ENCODE measurements at regions not wholly inside any gene's neighbourhood (a gene's known extent, or its start where the extent isn't known, plus 50 kb on each side); places are given as distances from the start of the nearest gene placed in this dataset.

DNA sequence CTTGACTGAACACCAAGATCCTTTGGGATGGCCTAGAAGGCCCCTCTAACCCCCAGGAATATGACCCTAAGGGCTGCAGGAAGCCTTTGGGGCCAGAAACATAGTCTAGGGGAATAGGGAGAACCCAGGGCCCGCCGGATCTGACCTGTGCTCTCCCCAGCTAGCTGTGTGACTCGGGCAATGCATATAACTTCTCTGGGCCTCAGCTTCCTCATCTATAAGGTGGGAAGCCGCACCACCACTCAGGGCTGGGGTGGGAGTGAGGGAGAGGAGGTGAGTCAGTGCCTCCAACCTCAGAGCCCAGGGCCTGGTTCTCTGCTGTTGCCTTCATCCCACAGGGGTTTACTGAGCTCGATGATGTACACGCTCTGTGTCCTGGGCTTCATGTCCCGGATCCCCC, 434.4 kb downstream of the PTPRU start:
- Histone ChIP-seq H3K4me1 (ENCODE audit: control insufficient read depth, insufficient read depth, low read length, poor library complexity, severe bottlenecking) (no peaks in the 10 kb centered on the region), H3K36me3 (ENCODE audit: control insufficient read depth, insufficient read depth, low read length) (no peaks in the 10 kb centered on the region), H3K27ac (ENCODE audit: insufficient read depth, low read length, poor library complexity, severe bottlenecking) (no peak overlapping the region), H3K4me3 (ENCODE audit: low read depth, low read length) (no peak overlapping the region), H3K27me3 (ENCODE audit: control insufficient read depth, insufficient read depth, low read length) (peaks cover 5% of the 10 kb centered on the region), H3K9me3 (ENCODE audit: control insufficient read depth in 2 of 2, low read length in 2 of 2) (no peaks in the 10 kb centered on the region)
- Mint-ChIP-seq H3K9me3 (peaks cover 0 to 2% (median 0%) of the 10 kb centered on the region in 7 donors), H3K36me3 (no peaks in the 10 kb centered on the region), H3K27ac (no peak overlapping the region), H3K4me3 (no peak overlapping the region), H3K4me1 (peaks cover 0 to 2% (median 0%) of the 10 kb centered on the region in 4 donors), H3K27me3 (peaks cover 5% of the 10 kb centered on the region)
- ATAC-seq (ENCODE audit: low read depth in 2 of 2) = no peak
- no peak for DNase-seq

DNA sequence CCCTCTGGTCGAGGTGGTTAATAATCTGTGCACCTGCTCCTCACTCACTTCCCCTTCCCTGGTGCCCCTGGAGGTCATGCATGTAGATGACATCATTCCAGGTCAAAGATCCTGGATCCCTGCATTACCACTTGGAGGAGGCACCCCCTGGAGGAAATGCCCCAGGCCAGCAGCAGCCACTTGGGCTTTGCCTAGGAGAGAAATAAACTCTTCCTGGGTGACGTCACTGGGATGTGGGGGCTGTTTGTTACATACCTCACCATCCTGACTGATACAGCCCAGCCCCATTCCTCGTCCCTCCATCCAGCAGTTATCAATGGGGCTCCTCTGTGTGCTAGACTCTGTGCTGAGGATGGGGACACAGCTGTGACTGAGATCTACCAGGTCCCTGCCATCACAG, 433.6 kb downstream of the PTPRU start:
- ATAC-seq (ENCODE audit: low read depth in 2 of 2) (no peak), DNase-seq (no peak)
- Mint-ChIP-seq H3K4me3 (no peak overlapping the region), H3K27ac (no peak overlapping the region), H3K36me3 (no peaks in the 10 kb centered on the region), H3K9me3 (peaks cover 0 to 2% (median 0%) of the 10 kb centered on the region in 7 donors), H3K27me3 (peaks cover 5% of the 10 kb centered on the region), H3K4me1 (no peaks in the 10 kb centered on the region)
- Histone ChIP-seq H3K27ac (ENCODE audit: insufficient read depth, low read length, poor library complexity, severe bottlenecking) (no peak overlapping the region), H3K4me3 (ENCODE audit: low read depth, low read length) (no peak overlapping the region), H3K4me1 (ENCODE audit: control insufficient read depth, insufficient read depth, low read length, poor library complexity, severe bottlenecking) (no peaks in the 10 kb centered on the region), H3K27me3 (ENCODE audit: control insufficient read depth, insufficient read depth, low read length) (peaks cover 10% of the 10 kb centered on the region), H3K9me3 (ENCODE audit: control insufficient read depth in 2 of 2, low read length in 2 of 2) (no peaks in the 10 kb centered on the region), H3K36me3 (ENCODE audit: control insufficient read depth, insufficient read depth, low read length) (no peaks in the 10 kb centered on the region)

DNA sequence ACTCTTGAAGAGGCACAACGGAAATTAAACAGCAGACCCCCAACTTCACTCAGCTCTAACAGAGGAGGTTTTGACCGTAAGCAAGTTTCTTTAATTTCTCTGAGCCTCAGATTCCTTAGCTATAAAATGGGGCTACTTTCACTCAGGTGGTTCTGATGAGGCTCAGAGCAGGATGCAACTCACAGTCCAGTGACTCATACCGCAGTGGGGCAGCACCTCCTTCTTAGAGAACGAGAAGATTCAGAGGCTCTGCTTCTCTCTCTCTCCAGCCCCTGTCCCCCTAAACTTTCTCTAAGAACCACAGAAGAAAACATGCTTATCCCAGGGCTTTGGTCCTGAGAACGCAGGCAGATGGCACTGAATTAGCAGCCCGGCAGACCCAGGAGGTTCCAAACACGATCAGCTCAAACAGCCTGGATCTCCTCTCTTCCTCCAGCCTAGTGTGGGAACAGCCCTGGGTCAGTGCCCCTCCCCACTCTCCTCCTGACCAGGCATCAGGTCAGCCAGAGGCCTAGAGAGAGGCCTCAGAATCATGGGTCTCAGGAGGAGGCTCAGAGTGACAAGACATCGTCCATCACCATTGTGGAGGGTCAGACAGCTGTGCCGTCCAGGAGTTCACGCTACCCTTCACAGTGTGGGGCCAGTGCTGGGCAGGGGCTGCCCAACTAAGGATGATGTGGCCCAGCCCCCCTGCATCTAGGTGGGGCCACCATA, 433.0 kb downstream of the PTPRU start:
- Mint-ChIP-seq H3K27ac (no peak overlapping the region), H3K4me3 (no peak overlapping the region), H3K9me3 (peaks cover 0 to 2% (median 0%) of the 10 kb centered on the region in 7 donors), H3K4me1 (no peaks in the 10 kb centered on the region), H3K36me3 (no peaks in the 10 kb centered on the region), H3K27me3 (peaks cover 5% of the 10 kb centered on the region)
- Histone ChIP-seq H3K9me3 (ENCODE audit: control insufficient read depth in 2 of 2, low read length in 2 of 2) (no peaks in the 10 kb centered on the region), H3K27me3 (ENCODE audit: control insufficient read depth, insufficient read depth, low read length) (peaks cover 15% of the 10 kb centered on the region), H3K4me1 (ENCODE audit: control insufficient read depth, insufficient read depth, low read length, poor library complexity, severe bottlenecking) (no peaks in the 10 kb centered on the region), H3K27ac (ENCODE audit: insufficient read depth, low read length, poor library complexity, severe bottlenecking) (no peak overlapping the region), H3K4me3 (ENCODE audit: low read depth, low read length) (no peak overlapping the region), H3K36me3 (ENCODE audit: control insufficient read depth, insufficient read depth, low read length) (no peaks in the 10 kb centered on the region)
- no peak for DNase-seq
- ATAC-seq (ENCODE audit: low read depth in 2 of 2) = no peak

DNA sequence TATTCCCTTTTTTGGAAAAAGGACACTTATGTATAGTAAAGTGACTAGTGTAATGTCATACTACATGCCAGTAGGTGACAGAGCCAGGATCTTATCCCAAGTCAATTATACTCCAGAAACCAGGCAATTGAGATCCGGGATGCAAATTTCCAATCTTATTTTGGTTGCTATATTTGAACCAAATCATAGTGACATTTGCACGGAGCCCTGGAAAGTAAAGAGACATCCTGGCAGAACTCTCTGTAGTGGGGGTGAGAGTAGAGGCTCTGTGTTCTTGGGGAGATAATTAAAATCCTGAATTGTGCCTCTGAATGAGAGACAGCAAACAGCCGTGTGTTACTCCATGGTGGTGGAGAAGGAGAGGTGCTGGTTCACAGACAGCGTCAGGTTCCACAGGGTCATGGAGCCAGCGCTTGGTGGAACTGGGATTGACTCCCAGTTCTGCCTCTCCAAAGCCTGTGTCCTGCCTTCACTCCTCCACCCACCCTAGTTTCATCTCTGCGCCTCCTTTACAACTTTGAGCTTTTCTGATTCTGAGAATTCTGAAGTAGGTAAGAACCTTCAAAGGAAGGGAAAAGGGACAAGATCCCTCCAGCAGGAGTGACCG, 432.3 kb downstream of the PTPRU start:
- Mint-ChIP-seq H3K27me3 (peaks cover 5% of the 10 kb centered on the region), H3K27ac (no peak overlapping the region)

DNA sequence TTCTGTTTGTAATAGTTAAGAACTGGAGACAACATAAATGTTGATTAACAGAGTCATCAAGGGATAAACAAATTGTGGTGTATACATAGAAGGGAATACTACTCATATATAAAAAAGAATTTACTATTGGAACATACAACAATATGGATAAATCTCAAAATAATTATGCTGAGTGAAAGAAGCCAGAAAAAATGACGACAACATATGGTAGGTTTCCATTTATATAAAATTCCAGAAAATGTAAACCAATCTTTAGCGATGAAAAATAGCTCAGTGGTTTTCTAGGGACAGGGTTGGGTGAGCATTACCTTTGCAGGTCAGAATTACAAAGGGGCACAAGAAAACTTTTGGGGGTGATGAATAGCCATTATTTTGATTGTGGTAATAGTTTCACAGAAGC, 431.6 kb downstream of the PTPRU start:
- H3K27me3 ChIP-seq (ENCODE audit: control insufficient read depth, insufficient read depth, low read length) = peaks cover 19% of the 10 kb centered on the region
- Mint-ChIP-seq H3K4me1 (no peaks in the 10 kb centered on the region), H3K36me3 (no peaks in the 10 kb centered on the region), H3K9me3 (peaks cover 0 to 4% (median 0%) of the 10 kb centered on the region in 7 donors), H3K27me3 (peaks cover 9% of the 10 kb centered on the region), H3K4me3 (no peak overlapping the region), H3K27ac (no peak overlapping the region)
- no peaks in the 10 kb centered on the region for H3K9me3 ChIP-seq (ENCODE audit: control insufficient read depth in 2 of 2, low read length in 2 of 2)
- H3K4me3 ChIP-seq (ENCODE audit: low read depth, low read length) = no peak overlapping the region
- DNase-seq (no peak), ATAC-seq (ENCODE audit: low read depth in 2 of 2) (no peak)
- H3K4me1 ChIP-seq (ENCODE audit: control insufficient read depth, insufficient read depth, low read length, poor library complexity, severe bottlenecking) = no peaks in the 10 kb centered on the region
- H3K27ac ChIP-seq (ENCODE audit: insufficient read depth, low read length, poor library complexity, severe bottlenecking) = no peak overlapping the region
- no peaks in the 10 kb centered on the region for H3K36me3 ChIP-seq (ENCODE audit: control insufficient read depth, insufficient read depth, low read length)

More for the DNA sequence above, 432.3 kb downstream of the PTPRU start:
- H3K4me3 Mint-ChIP-seq = no peak overlapping the region
- no peaks in the 10 kb centered on the region for H3K36me3 ChIP-seq (ENCODE audit: control insufficient read depth, insufficient read depth, low read length)
- H3K9me3 Mint-ChIP-seq = peaks cover 0 to 2% (median 0%) of the 10 kb centered on the region in 7 donors
- no peaks in the 10 kb centered on the region for H3K4me1 ChIP-seq (ENCODE audit: control insufficient read depth, insufficient read depth, low read length, poor library complexity, severe bottlenecking)
- peaks cover 19% of the 10 kb centered on the region for H3K27me3 ChIP-seq (ENCODE audit: control insufficient read depth, insufficient read depth, low read length)
- no peak overlapping the region for H3K27ac ChIP-seq (ENCODE audit: insufficient read depth, low read length, poor library complexity, severe bottlenecking)
- H3K36me3 Mint-ChIP-seq = no peaks in the 10 kb centered on the region
- DNase-seq (no peak), ATAC-seq (ENCODE audit: low read depth in 2 of 2) (no peak)
- H3K9me3 ChIP-seq (ENCODE audit: control insufficient read depth in 2 of 2, low read length in 2 of 2) = no peaks in the 10 kb centered on the region
- H3K4me1 Mint-ChIP-seq = no peaks in the 10 kb centered on the region
- H3K4me3 ChIP-seq (ENCODE audit: low read depth, low read length) = no peak overlapping the region

DNA sequence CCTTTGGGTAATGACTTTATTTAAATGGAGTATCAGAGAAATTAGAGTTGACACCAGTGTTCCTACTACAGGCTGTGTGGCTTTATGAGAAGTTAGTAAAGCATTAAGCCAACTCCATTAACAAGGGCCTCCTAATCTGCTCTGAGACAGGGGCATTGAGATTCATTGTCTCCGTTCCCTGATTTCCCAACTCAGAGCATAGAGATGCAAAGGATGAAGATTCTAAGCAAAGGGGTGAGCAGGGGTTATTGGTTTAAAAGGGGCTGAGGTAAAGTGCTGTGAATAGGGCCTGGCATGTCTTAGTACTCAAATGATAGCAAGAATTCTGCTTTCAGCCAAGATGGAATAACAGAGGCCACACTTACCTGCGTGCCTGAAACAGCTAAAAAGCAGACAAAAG, 428.4 kb downstream of the PTPRU start:
- peaks cover 4% of the 10 kb centered on the region for H3K27me3 Mint-ChIP-seq

DNA sequence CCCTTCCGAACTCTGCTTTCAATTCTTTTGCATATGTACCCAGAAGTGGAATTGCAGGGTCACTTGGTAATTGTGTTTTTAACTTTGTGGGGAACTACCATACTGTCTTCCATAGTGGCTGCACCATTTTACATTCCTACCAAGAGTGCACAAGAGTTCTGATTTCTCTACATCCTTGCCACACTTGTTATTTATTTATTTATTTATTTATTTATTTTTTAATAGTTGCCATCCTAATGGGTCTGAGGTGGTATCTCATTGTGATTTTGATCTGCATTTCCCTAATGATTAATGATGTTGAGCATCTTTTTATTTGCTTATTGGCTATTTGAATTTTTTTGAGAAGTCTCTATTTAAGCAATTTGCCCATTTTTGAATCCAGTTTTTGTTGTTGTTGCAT, 422.4 kb downstream of the PTPRU start:
- Mint-ChIP-seq H3K4me3 (no peak overlapping the region), H3K9me3 (peaks cover 0 to 23% (median 7%) of the 10 kb centered on the region in 7 donors), H3K27ac (no peak overlapping the region), H3K4me1 (no peaks in the 10 kb centered on the region), H3K36me3 (no peaks in the 10 kb centered on the region), H3K27me3 (peaks cover 19% of the 10 kb centered on the region)
- Histone ChIP-seq H3K4me3 (ENCODE audit: low read depth, low read length) (no peak overlapping the region), H3K27ac (ENCODE audit: insufficient read depth, low read length, poor library complexity, severe bottlenecking) (no peak overlapping the region), H3K36me3 (ENCODE audit: control insufficient read depth, insufficient read depth, low read length) (no peaks in the 10 kb centered on the region), H3K27me3 (ENCODE audit: control insufficient read depth, insufficient read depth, low read length) (no peaks in the 10 kb centered on the region), H3K4me1 (ENCODE audit: control insufficient read depth, insufficient read depth, low read length, poor library complexity, severe bottlenecking) (no peaks in the 10 kb centered on the region), H3K9me3 (ENCODE audit: control insufficient read depth in 2 of 2, low read length in 2 of 2) (peaks cover 0 to 4% of the 10 kb centered on the region in 2 experiments)
- no peak for DNase-seq
- ATAC-seq (ENCODE audit: low read depth in 2 of 2) = no peak

More for the DNA sequence above, 428.4 kb downstream of the PTPRU start:
- no peak overlapping the region for H3K27ac Mint-ChIP-seq
- DNase-seq (no peak), ATAC-seq (ENCODE audit: low read depth in 2 of 2) (no peak)
- H3K4me1 Mint-ChIP-seq = no peaks in the 10 kb centered on the region
- H3K36me3 Mint-ChIP-seq = no peaks in the 10 kb centered on the region
- Histone ChIP-seq H3K4me3 (ENCODE audit: low read depth, low read length) (no peak overlapping the region), H3K4me1 (ENCODE audit: control insufficient read depth, insufficient read depth, low read length, poor library complexity, severe bottlenecking) (no peaks in the 10 kb centered on the region), H3K9me3 (ENCODE audit: control insufficient read depth in 2 of 2, low read length in 2 of 2) (peaks cover 0 to 4% of the 10 kb centered on the region in 2 experiments), H3K27ac (ENCODE audit: insufficient read depth, low read length, poor library complexity, severe bottlenecking) (no peak overlapping the region), H3K27me3 (ENCODE audit: control insufficient read depth, insufficient read depth, low read length) (peaks cover 19% of the 10 kb centered on the region), H3K36me3 (ENCODE audit: control insufficient read depth, insufficient read depth, low read length) (no peaks in the 10 kb centered on the region)
- H3K9me3 Mint-ChIP-seq = peaks cover 0 to 23% (median 5%) of the 10 kb centered on the region in 7 donors
- no peak overlapping the region for H3K4me3 Mint-ChIP-seq

DNA sequence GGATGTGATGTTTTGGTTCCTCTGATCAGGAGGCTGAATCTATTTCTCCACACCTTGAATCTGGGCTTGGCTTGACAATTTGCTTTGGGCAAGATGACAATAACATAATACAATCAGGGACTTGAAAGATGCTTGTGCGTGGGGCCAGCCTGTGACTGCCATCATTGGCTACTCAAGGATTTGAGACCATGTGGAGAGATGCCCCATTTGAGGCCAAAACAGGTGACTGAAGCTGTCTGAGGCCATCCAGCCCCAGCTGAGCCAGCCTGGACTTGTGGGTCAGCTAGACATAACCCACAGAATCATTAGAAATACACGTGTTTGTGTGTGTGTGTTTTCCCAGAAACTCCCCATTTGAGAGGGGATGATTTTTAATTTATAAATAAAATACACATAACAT, 421.5 kb downstream of the PTPRU start:
- no peaks in the 10 kb centered on the region for H3K4me1 ChIP-seq (ENCODE audit: control insufficient read depth, insufficient read depth, low read length, poor library complexity, severe bottlenecking)
- Mint-ChIP-seq H3K36me3 (no peaks in the 10 kb centered on the region), H3K4me3 (no peak overlapping the region), H3K27me3 (peaks cover 14% of the 10 kb centered on the region), H3K4me1 (no peaks in the 10 kb centered on the region), H3K9me3 (peaks cover 0 to 17% (median 5%) of the 10 kb centered on the region in 7 donors), H3K27ac (no peak overlapping the region)
- ATAC-seq (ENCODE audit: low read depth in 2 of 2) (no peak), DNase-seq (no peak)
- peaks cover 0 to 4% of the 10 kb centered on the region in 2 experiments for H3K9me3 ChIP-seq (ENCODE audit: control insufficient read depth in 2 of 2, low read length in 2 of 2)
- H3K27me3 ChIP-seq (ENCODE audit: control insufficient read depth, insufficient read depth, low read length) = no peaks in the 10 kb centered on the region
- H3K4me3 ChIP-seq (ENCODE audit: low read depth, low read length) = no peak overlapping the region
- H3K27ac ChIP-seq (ENCODE audit: insufficient read depth, low read length, poor library complexity, severe bottlenecking) = no peak overlapping the region
- H3K36me3 ChIP-seq (ENCODE audit: control insufficient read depth, insufficient read depth, low read length) = no peaks in the 10 kb centered on the region
